HEK293 (cell line): ENCODE measurements at regions not wholly inside any gene's neighbourhood (a gene's known extent, or its start where the extent isn't known, plus 50 kb on each side); places are given as distances from the start of the nearest gene placed in this dataset.

Source experiments
- CTCF ChIA-PET: fragments of 350-600 bp; formaldehyde crosslinking; extraction: SDS; loops from one replicate; lab custom pipeline; 2021; ENCODE audit warnings: antibody characterized with exemption; lab: Yijun Ruan, JAX
- POLR2A ChIA-PET: fragments of 300-600 bp; formaldehyde crosslinking; extraction: SDS; loops from one replicate; lab custom pipeline; 2020; ENCODE audit warnings: antibody characterized with exemption, inconsistent platforms; lab: Yijun Ruan, JAX
- H3K27ac ChIP-seq: fragments of 200-500 bp; sonication (Bioruptor generic); 2 replicates; pipeline ENCODE4 v1.5.1; 2014; ENCODE audit warnings: low read depth, low read length, control low read depth, inconsistent platforms; ENCODE audit errors: extremely low read depth
- H3K36me3 ChIP-seq, 2 experiments: fragments of 200-500 bp in 1 of 2; sonication (Bioruptor generic) in 1 of 2; 1 replicate in 1 of 2; 2 replicates in 1 of 2; pipeline ENCODE4 v1.5.1; 2014 to 2017; ENCODE audit warnings: inconsistent platforms in 2 of 2, low read length in 2 of 2; ENCODE audit not compliant: control insufficient read depth in 2 of 2, insufficient read depth in 1 of 2
- H3K4me1 ChIP-seq: fragments of 200-500 bp; sonication (Bioruptor generic); 2 replicates; pipeline ENCODE4 v1.5.1; 2014; ENCODE audit warnings: mild to moderate bottlenecking, low read length, inconsistent platforms; ENCODE audit not compliant: control insufficient read depth, insufficient read depth
- H3K4me3 ChIP-seq: 2 replicates; pipeline ENCODE4 v1.5.1; 2011; ENCODE audit warnings: low read depth, mild to moderate bottlenecking, control low read depth, low read length, moderate library complexity
- H3K9me3 ChIP-seq: fragments of 200-500 bp; sonication (Bioruptor generic); 2 replicates; pipeline ENCODE4 v1.5.1; 2014; ENCODE audit warnings: low read depth, low read length, inconsistent platforms; ENCODE audit not compliant: control insufficient read depth, insufficient read depth
- GLIS1 ChIP-seq: fragments of 450-650 bp; formaldehyde crosslinking; IDR thresholded peaks from 2 replicates; pipeline ENCODE4 v1.5.1; 2016; ENCODE audit warnings: missing biosample characterization, missing genetic modification characterization
- REST ChIP-seq: fragments of 450-650 bp; formaldehyde crosslinking; IDR thresholded peaks from 2 replicates; pipeline ENCODE4 v1.5.1; 2016; ENCODE audit warnings: missing biosample characterization, missing genetic modification characterization
- ZBTB49 ChIP-seq: fragments of 450-650 bp; formaldehyde crosslinking; IDR thresholded peaks from 2 replicates; pipeline ENCODE4 v1.5.1; 2016; ENCODE audit warnings: missing biosample characterization, missing genetic modification characterization, low read depth
- ZEB2 ChIP-seq: fragments of 450-650 bp; formaldehyde crosslinking; IDR thresholded peaks from 2 replicates; pipeline ENCODE4 v1.5.1; 2016; ENCODE audit warnings: missing biosample characterization, missing genetic modification characterization
- ZIC2 ChIP-seq: fragments of 450-650 bp; formaldehyde crosslinking; IDR thresholded peaks from 2 replicates; pipeline ENCODE4 v1.5.1; 2016; ENCODE audit warnings: missing biosample characterization, missing genetic modification characterization
- ZNF10 ChIP-seq: fragments of 450-650 bp; formaldehyde crosslinking; IDR thresholded peaks from 2 replicates; pipeline ENCODE4 v1.5.1; 2017; ENCODE audit warnings: missing biosample characterization, missing genetic modification characterization
- ZNF112 ChIP-seq: fragments of 450-650 bp; formaldehyde crosslinking; IDR thresholded peaks from 2 replicates; pipeline ENCODE4 v1.5.0; 2017; ENCODE audit warnings: missing biosample characterization, missing genetic modification characterization
- ZNF2 ChIP-seq: fragments of 450-650 bp; formaldehyde crosslinking; IDR thresholded peaks from 2 replicates; pipeline ENCODE4 v1.5.1; 2016; ENCODE audit warnings: missing biosample characterization, missing genetic modification characterization
- ZNF211 ChIP-seq: fragments of 450-650 bp; formaldehyde crosslinking; IDR thresholded peaks from 2 replicates; pipeline ENCODE4 v1.5.1; 2016; ENCODE audit warnings: low read depth, missing biosample characterization, missing genetic modification characterization
- ZNF37A ChIP-seq: fragments of 450-650 bp; IDR thresholded peaks from 2 replicates; pipeline ENCODE4 v1.5.1; 2018; ENCODE audit warnings: missing biosample characterization, missing genetic modification characterization
- ZNF398 ChIP-seq: fragments of 450-650 bp; formaldehyde crosslinking; IDR thresholded peaks from 2 replicates; pipeline ENCODE4 v1.5.1; 2017; ENCODE audit warnings: missing biosample characterization, missing genetic modification characterization
- ZNF423 ChIP-seq: fragments of 450-650 bp; formaldehyde crosslinking; IDR thresholded peaks from 2 replicates; pipeline ENCODE4 v1.5.1; 2016; ENCODE audit warnings: missing biosample characterization, missing genetic modification characterization
- ZNF426 ChIP-seq: fragments of 450-650 bp; formaldehyde crosslinking; IDR thresholded peaks from 2 replicates; pipeline ENCODE4 v1.5.1; 2017; ENCODE audit warnings: missing biosample characterization, missing genetic modification characterization, mild to moderate bottlenecking, inconsistent platforms, moderate library complexity
- ZNF544 ChIP-seq: fragments of 450-650 bp; formaldehyde crosslinking; IDR thresholded peaks from 2 replicates; pipeline ENCODE4 v1.5.0; 2017; ENCODE audit warnings: missing biosample characterization, missing genetic modification characterization
- ZNF549 ChIP-seq: fragments of 450-650 bp; IDR thresholded peaks from 2 replicates; pipeline ENCODE4 v1.5.1; 2018; ENCODE audit warnings: missing biosample characterization, missing genetic modification characterization, mild to moderate bottlenecking, inconsistent platforms, moderate library complexity
- ZNF560 ChIP-seq: fragments of 450-650 bp; formaldehyde crosslinking; IDR thresholded peaks from 2 replicates; pipeline ENCODE4 v1.5.1; 2017; ENCODE audit warnings: missing biosample characterization, missing genetic modification characterization, borderline replicate concordance
- ZNF654 ChIP-seq: fragments of 450-650 bp; formaldehyde crosslinking; IDR thresholded peaks from 2 replicates; pipeline ENCODE4 v1.5.1; 2016; ENCODE audit warnings: low read depth, missing biosample characterization, missing genetic modification characterization
- ZNF670 ChIP-seq: fragments of 450-650 bp; formaldehyde crosslinking; IDR thresholded peaks from 2 replicates; pipeline ENCODE4 v1.5.1; 2016; ENCODE audit warnings: missing biosample characterization, missing genetic modification characterization, low read depth
- ZNF747 ChIP-seq: fragments of 450-650 bp; formaldehyde crosslinking; IDR thresholded peaks from 2 replicates; pipeline ENCODE4 v1.5.1; 2016; ENCODE audit warnings: missing biosample characterization, missing genetic modification characterization
- TF ChIP-seq, protein P1 (sequence below): fragments of 450-650 bp; formaldehyde crosslinking; IDR thresholded peaks from 2 replicates; pipeline ENCODE4 v1.5.1; 2017; ENCODE audit warnings: missing biosample characterization, missing genetic modification characterization
- TF ChIP-seq, protein P2 (sequence below): fragments of 450-650 bp; IDR thresholded peaks from 2 replicates; pipeline ENCODE4 v1.5.1; 2018; ENCODE audit warnings: missing biosample characterization, mild to moderate bottlenecking, missing genetic modification characterization
- TF ChIP-seq, protein P3 (sequence below): fragments of 450-650 bp; formaldehyde crosslinking; IDR thresholded peaks from 2 replicates; pipeline ENCODE4 v1.5.1; 2016; ENCODE audit warnings: missing biosample characterization, missing genetic modification characterization
- TF ChIP-seq, protein P4 (sequence below): fragments of 450-650 bp; formaldehyde crosslinking; optimal IDR thresholded peaks from 2 replicates; pipeline ENCODE3; 2016; ENCODE audit warnings: missing biosample characterization, mild to moderate bottlenecking, missing genetic modification characterization

DNA sequence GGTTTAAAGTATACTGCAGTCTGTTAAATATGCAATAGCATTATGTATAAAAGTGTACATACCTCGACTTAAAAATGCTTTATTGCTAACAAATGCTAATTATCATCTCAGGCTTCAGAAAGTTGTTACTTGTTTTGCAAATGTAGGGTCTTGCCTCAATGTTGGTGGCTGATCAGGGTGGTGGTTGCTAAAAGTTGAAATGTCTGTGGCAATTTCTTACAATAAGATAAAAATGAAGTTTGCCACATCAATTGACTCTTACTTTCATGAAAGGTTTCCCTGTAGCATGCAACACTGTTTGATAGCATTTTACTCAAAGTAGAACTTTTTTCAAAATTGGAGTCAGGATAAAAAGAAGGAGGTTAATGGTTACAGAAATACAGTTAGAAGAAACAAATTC is 407.7 kb upstream of the OR4E1 start:
- Histone ChIP-seq H3K9me3 (no peaks in the 10 kb centered on the region), H3K4me3 (no peak overlapping the region), H3K27ac (no peak overlapping the region), H3K36me3 (no peaks in the 10 kb centered on the region), H3K4me1 (no peaks in the 10 kb centered on the region)
- POLR2A ChIA-PET: no interaction called here
- CTCF ChIA-PET: no interaction called here
- TF ChIP-seq ZNF398 (no peak), ZEB2 (no peak), ZNF549 (tag by site-specific recombination) (no peak), ZIC2 (tag by site-specific recombination) (no peak), ZNF426 (tag by site-specific recombination) (no peak), ZNF37A (tag by site-specific recombination) (no peak), ZNF544 (tag by site-specific recombination) (no peak), ZNF747 (tag by site-specific recombination) (no peak), ZNF112 (tag by site-specific recombination) (no peak)
- TF ChIP-seq, protein P1, sequence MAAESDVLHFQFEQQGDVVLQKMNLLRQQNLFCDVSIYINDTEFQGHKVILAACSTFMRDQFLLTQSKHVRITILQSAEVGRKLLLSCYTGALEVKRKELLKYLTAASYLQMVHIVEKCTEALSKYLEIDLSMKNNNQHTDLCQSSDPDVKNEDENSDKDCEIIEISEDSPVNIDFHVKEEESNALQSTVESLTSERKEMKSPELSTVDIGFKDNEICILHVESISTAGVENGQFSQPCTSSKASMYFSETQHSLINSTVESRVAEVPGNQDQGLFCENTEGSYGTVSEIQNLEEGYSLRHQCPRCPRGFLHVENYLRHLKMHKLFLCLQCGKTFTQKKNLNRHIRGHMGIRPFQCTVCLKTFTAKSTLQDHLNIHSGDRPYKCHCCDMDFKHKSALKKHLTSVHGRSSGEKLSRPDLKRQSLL: no peak
- TF ChIP-seq, protein P2, sequence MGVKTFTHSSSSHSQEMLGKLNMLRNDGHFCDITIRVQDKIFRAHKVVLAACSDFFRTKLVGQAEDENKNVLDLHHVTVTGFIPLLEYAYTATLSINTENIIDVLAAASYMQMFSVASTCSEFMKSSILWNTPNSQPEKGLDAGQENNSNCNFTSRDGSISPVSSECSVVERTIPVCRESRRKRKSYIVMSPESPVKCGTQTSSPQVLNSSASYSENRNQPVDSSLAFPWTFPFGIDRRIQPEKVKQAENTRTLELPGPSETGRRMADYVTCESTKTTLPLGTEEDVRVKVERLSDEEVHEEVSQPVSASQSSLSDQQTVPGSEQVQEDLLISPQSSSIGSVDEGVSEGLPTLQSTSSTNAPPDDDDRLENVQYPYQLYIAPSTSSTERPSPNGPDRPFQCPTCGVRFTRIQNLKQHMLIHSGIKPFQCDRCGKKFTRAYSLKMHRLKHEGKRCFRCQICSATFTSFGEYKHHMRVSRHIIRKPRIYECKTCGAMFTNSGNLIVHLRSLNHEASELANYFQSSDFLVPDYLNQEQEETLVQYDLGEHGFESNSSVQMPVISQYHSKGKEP: no peak
- TF ChIP-seq, protein P3, sequence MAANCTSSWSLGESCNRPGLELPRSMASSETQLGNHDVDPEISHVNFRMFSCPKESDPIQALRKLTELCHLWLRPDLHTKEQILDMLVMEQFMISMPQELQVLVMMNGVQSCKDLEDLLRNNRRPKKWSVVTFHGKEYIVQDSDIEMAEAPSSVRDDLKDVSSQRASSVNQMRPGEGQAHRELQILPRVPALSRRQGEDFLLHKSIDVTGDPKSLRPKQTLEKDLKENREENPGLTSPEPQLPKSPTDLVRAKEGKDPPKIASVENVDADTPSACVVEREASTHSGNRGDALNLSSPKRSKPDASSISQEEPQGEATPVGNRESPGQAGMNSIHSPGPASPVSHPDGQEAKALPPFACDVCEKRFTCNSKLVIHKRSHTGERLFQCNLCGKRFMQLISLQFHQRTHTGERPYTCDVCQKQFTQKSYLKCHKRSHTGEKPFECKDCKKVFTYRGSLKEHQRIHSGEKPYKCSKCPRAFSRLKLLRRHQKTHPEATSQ: no peak

DNA sequence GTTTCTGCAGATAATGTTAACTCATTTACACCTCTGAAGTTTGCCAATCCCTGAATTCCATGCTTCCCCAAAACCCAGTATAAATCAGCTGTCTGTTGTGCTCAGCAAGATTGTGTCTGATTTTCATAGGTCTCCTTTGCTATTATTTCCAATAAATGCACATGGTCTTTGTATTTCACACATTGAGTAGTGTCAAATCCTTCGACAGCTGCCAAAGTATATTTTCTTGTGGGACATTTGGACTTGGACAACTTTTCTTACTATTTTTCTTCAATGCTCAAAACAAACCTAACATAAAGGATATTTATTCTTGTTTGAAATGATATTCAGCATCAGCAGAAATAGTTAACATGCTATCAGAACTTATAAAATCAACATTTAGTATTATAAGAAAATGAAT is 406.1 kb upstream of the OR4E1 start:
- no peak overlapping the region for H3K4me3 ChIP-seq
- H3K27ac ChIP-seq: no peak overlapping the region
- no peaks in the 10 kb centered on the region for H3K9me3 ChIP-seq
- H3K4me1 ChIP-seq: no peaks in the 10 kb centered on the region
- CTCF ChIA-PET: interaction anchor here (0.6 to 1.0 kb wide), 3 partner anchors 78 to 948 kb away, joined by 3 to 4 read pairs (median 4); no protein-coding TSS in a partner anchor
- POLR2A ChIA-PET: no interaction called here
- H3K36me3 ChIP-seq: no peaks in the 10 kb centered on the region
- TF ChIP-seq ZNF560 (tag by site-specific recombination) (no peak), REST (tag by site-specific recombination) (no peak), GLIS1 (tag by site-specific recombination) (no peak), ZNF211 (tag by site-specific recombination) (no peak), ZNF654 (no peak), ZNF10 (tag by site-specific recombination) (no peak), ZEB2 (no peak), ZNF423 (tag by site-specific recombination) (no peak), ZNF2 (tag by site-specific recombination) (no peak), ZBTB49 (tag by site-specific recombination) (no peak), ZNF670 (tag by site-specific recombination) (no peak)
- TF ChIP-seq, protein P4, sequence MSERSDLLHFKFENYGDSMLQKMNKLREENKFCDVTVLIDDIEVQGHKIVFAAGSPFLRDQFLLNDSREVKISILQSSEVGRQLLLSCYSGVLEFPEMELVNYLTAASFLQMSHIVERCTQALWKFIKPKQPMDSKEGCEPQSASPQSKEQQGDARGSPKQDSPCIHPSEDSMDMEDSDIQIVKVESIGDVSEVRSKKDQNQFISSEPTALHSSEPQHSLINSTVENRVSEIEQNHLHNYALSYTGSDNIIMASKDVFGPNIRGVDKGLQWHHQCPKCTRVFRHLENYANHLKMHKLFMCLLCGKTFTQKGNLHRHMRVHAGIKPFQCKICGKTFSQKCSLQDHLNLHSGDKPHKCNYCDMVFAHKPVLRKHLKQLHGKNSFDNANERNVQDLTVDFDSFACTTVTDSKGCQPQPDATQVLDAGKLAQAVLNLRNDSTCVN (tag by site-specific recombination): no peak
